Keratinocyte (primary cell): ENCODE measurements at regions not wholly inside any gene's neighbourhood (a gene's known extent, or its start where the extent isn't known, plus 50 kb on each side); places are given as distances from the start of the nearest gene placed in this dataset.

ENCODE experiments used
- CTCF ChIP-seq, 3 experiments: IDR thresholded peaks in 1 of 3; conservative IDR thresholded peaks in 1 of 3; optimal IDR thresholded peaks in 1 of 3; 2 replicates in 2 of 3; 3 replicates in 1 of 3; pipeline versions ENCODE3 to v1.5.1; 2011; ENCODE audit warnings: low read length in 3 of 3, mild to moderate bottlenecking in 3 of 3, moderate library complexity in 2 of 3, control low read depth in 1 of 3, inconsistent platforms in 1 of 3; ENCODE audit not compliant: insufficient read depth in 2 of 3; ENCODE audit errors: extremely low read depth in 1 of 3
- EZH2 ChIP-seq: IDR thresholded peaks from one replicate; pipeline ENCODE4 v1.6.1; 2012; ENCODE audit warnings: inconsistent platforms, mild to moderate bottlenecking, low read length, moderate library complexity

- no peak for TF ChIP-seq EZH2
- no peak for TF ChIP-seq CTCF (optimal IDR thresholded peaks at IDR 0.05 in 1 of 3, IDR thresholded peaks at IDR 0.05 in 1 of 3, conservative IDR thresholded peaks at IDR 0.05 in 1 of 3; ENCODE audit: extremely low read depth in 1 of 3, insufficient read depth in 2 of 3, low read length in 3 of 3)
Measured at GRCh38 chr6:9089724-9090123, 654.4 kb upstream of the SLC35B3 start.
